Lower leg skin (tissue), 4 donors: ENCODE measurements at regions not wholly inside any gene's neighbourhood (a gene's known extent, or its start where the extent isn't known, plus 50 kb on each side); places are given as distances from the start of the nearest gene placed in this dataset.

Experiments used
- DNase-seq, 2 donors: peaks; one replicate each; pipeline ENCODE4 v3.0.0-alpha.2; 2019; ENCODE audit warnings: low spot score in 2 of 2
- H3K4me3 ChIP-seq: fragments of 200-600 bp; sonication (generic); 2 replicates; pipeline ENCODE4 v1.5.1; 2017; ENCODE audit warnings: mild to moderate bottlenecking, low read depth; ENCODE audit not compliant: poor library complexity, severe bottlenecking
- CTCF ChIP-seq, 3 donors: fragments of 450-650 bp; IDR thresholded peaks; one replicate each; pipeline ENCODE4 v1.5.1; 2016; ENCODE audit warnings: antibody characterized with exemption in 3 of 3, mild to moderate bottlenecking in 3 of 3, moderate library complexity in 2 of 3
- POLR2A ChIP-seq, 2 donors: fragments of 450-650 bp; IDR thresholded peaks; one replicate each; pipeline ENCODE4 v1.6.1; 2016 to 2017; ENCODE audit warnings: antibody characterized with exemption in 2 of 2, mild to moderate bottlenecking in 1 of 2, moderate library complexity in 1 of 2
- WGBS, 2 donors: methylation state at CpG; one replicate each; pipeline ENCODE4 v1.1.5; 2018; 5-methylcytosine and 5-hydroxymethylcytosine counted together
- intact Hi-C: fragments of 100-400 bp; cut with DNase I; formaldehyde crosslinking; loops from one replicate; pipeline ENCODE4 v1.15.0; 2023; ENCODE audit warnings: low total_unique reads

- TF ChIP-seq CTCF (IDR thresholded peaks at IDR 0.05) (no peak), POLR2A (IDR thresholded peaks at IDR 0.05) (no peak)
- intact Hi-C loops: no loop called here
- H3K4me3 ChIP-seq: no peak overlapping the region
Observed at GRCh38 chr5:174409971-174410370, 314.4 kb upstream of the MSX2 start.

GRCh38 chr5:174410716-174411478, 313.5 kb upstream of the MSX2 start:
- intact Hi-C loops: no loop called here
- no peak overlapping the region for H3K4me3 ChIP-seq
- 53 to 57% methylated on average over 12 of the region's 12 CpGs for WGBS, 2 donors
- TF ChIP-seq POLR2A (IDR thresholded peaks at IDR 0.05) (no peak), CTCF (IDR thresholded peaks at IDR 0.05) (no peak)
- no peak for DNase-seq

More at GRCh38 chr5:174409971-174410370, 314.4 kb upstream of the MSX2 start:
- WGBS, 2 donors: 61 to 85% methylated on average over 1 of the region's 1 CpG
- no peak for DNase-seq

- DNase-seq: no peak
- H3K4me3 ChIP-seq: no peak overlapping the region
- intact Hi-C loops: no loop called here
- 59 to 62% methylated on average over 4 of the region's 4 CpGs for WGBS, 2 donors
- no peak for TF ChIP-seq POLR2A (IDR thresholded peaks at IDR 0.05)
- TF ChIP-seq CTCF (IDR thresholded peaks at IDR 0.05): no peak
Observed at GRCh38 chr5:174411479-174411819, 312.9 kb upstream of the MSX2 start.

GRCh38 chr5:174412374-174412773, 312.0 kb upstream of the MSX2 start:
- intact Hi-C loops: no loop called here
- no peak overlapping the region for H3K4me3 ChIP-seq
- 56 to 69% methylated on average over 1 of the region's 1 CpG for WGBS, 2 donors
- TF ChIP-seq CTCF (IDR thresholded peaks at IDR 0.05) (no peak), POLR2A (IDR thresholded peaks at IDR 0.05) (no peak)
- DNase-seq: no peak

- DNase-seq: no peak
- intact Hi-C loops: no loop called here
- H3K4me3 ChIP-seq: no peak overlapping the region
- WGBS, 2 donors: 61 to 72% methylated on average over 3 of the region's 3 CpGs
- no peak for TF ChIP-seq CTCF (IDR thresholded peaks at IDR 0.05)
- TF ChIP-seq POLR2A (IDR thresholded peaks at IDR 0.05): no peak
Observed at GRCh38 chr5:174412941-174413340, 311.4 kb upstream of the MSX2 start.
